Thyroid gland (tissue), 4 donors: ENCODE measurements at regions not wholly inside any gene's neighbourhood (a gene's known extent, or its start where the extent isn't known, plus 50 kb on each side); places are given as distances from the start of the nearest gene placed in this dataset.

Source experiments
- CTCF ChIP-seq, 6 experiments: fragments of 200-600 bp in 3 of 6; fragments of 450-650 bp in 3 of 6; sonication (generic) in 3 of 6; IDR thresholded peaks; one replicate each; pipeline ENCODE4 v1.5.1; 2016 to 2019; ENCODE audit warnings: antibody characterized with exemption in 6 of 6, mild to moderate bottlenecking in 2 of 6, inconsistent platforms in 1 of 6, moderate library complexity in 1 of 6
- POLR2A ChIP-seq, 2 donors: fragments of 450-650 bp; IDR thresholded peaks; one replicate each; pipeline ENCODE4 v1.6.1; 2017; ENCODE audit warnings: antibody characterized with exemption in 2 of 2, mild to moderate bottlenecking in 2 of 2, moderate library complexity in 1 of 2

GRCh38 chr6:164230259-164230658 lies 815.7 kb downstream of the QKI start:
- TF ChIP-seq POLR2A (IDR thresholded peaks at IDR 0.05) (no peak), CTCF (IDR thresholded peaks at IDR 0.05) (no peak)
